Right lobe of liver (tissue), 6 donors: ENCODE measurements at regions not wholly inside any gene's neighbourhood (a gene's known extent, or its start where the extent isn't known, plus 50 kb on each side); places are given as distances from the start of the nearest gene placed in this dataset.
"Not testable (repeated sequence)": the region's sequence is repeated elsewhere in the genome, so short reads cannot be mapped to it uniquely, and the experiment has no call there.

Experiments
- ATAC-seq, 4 donors: fragments of 200-7000 bp; cut with Tn5 transposase; one replicate each; pipeline ENCODE4 v1.9.1; 2020; ENCODE audit warnings: mild to moderate bottlenecking in 4 of 4, moderate library complexity in 4 of 4
- DNase-seq, 3 donors: peaks; one replicate each; pipeline ENCODE4 v3.0.0-alpha.2; 2020
- H3K27ac ChIP-seq, 3 donors: fragments of 200-600 bp; one replicate each; pipeline ENCODE4 v1.8.0; 2022
- H3K27me3 ChIP-seq, 2 donors: fragments of 200-600 bp; one replicate each; pipeline ENCODE4 v1.8.0; 2022
- H3K36me3 ChIP-seq, 4 donors: fragments of 200-600 bp; sonication (generic) in 1 of 4; one replicate each; pipeline versions ENCODE4 v1.5.1 to v1.8.0; 2017 to 2022; ENCODE audit warnings: control low read depth in 1 of 4
- H3K4me1 ChIP-seq, 4 donors: fragments of 200-600 bp; sonication (generic) in 1 of 4; one replicate each; pipeline versions ENCODE4 v1.5.1 to v1.8.0; 2017 to 2022; ENCODE audit warnings: control low read depth in 1 of 4
- H3K4me3 ChIP-seq, 3 donors: fragments of 200-600 bp; one replicate each; pipeline ENCODE4 v1.8.0; 2022
- H3K9me3 ChIP-seq, 4 donors: fragments of 200-600 bp; sonication (generic) in 1 of 4; one replicate each; pipeline versions ENCODE4 v1.5.1 to v1.8.0; 2017 to 2022; ENCODE audit warnings: control low read depth in 1 of 4
- CTCF ChIP-seq, 4 donors: fragments of 200-600 bp in 3 of 4; fragments of 450-650 bp in 1 of 4; IDR thresholded peaks; one replicate each; pipeline versions ENCODE4 v1.5.1 to v1.8.0; 2016 to 2022; ENCODE audit warnings: antibody characterized with exemption in 4 of 4, mild to moderate bottlenecking in 2 of 4
- POLR2A ChIP-seq: fragments of 450-650 bp; IDR thresholded peaks from one replicate; pipeline ENCODE4 v1.6.1; 2017; ENCODE audit warnings: antibody characterized with exemption, mild to moderate bottlenecking
- WGBS: methylation state at CpG from one replicate; pipeline ENCODE4 v1.1.6; 2018; ENCODE audit warnings: low coverage, low lambda C conversion rate; ENCODE audit not compliant: insufficient coverage; ENCODE audit errors: missing lambda C conversion rate; 5-methylcytosine and 5-hydroxymethylcytosine counted together
- intact Hi-C, 2 donors: fragments of 100-400 bp; cut with DNase I; formaldehyde crosslinking; loops; one replicate each; pipeline versions ENCODE4 v1.11.2 to v1.14.1; 2022
- donor health status: DM: no; HTN: yes; CAD: no.
- donor health status: DM: no; HTN: no; CAD: no.
- donor health status: DM: no; HTN: no; CAD: no.
- donor health status: DM: no; HTN: yes; CAD: no.
- donor health status: DM: no; HTN: yes; CAD: no.

GRCh38 chrX:66110112-66110511 is 53.9 kb upstream of the HEPH start:
- 21% methylated on average over 3 of the region's 3 CpGs for WGBS
- ATAC-seq (peak; percentile 60 to 79 (median 74)), DNase-seq (no peak)
- intact Hi-C loops: no loop called here
- Histone ChIP-seq H3K27me3 (peaks cover 0 to 19% of the 10 kb centered on the region in 2 donors), H3K9me3 (no peaks in the 10 kb centered on the region), H3K27ac (no peak overlapping the region), H3K36me3 (no peaks in the 10 kb centered on the region), H3K4me1 (no peaks in the 10 kb centered on the region), H3K4me3 (no peak overlapping the region)
- TF ChIP-seq POLR2A (no peak), CTCF (IDR thresholded peaks at IDR 0.05) (peak; percentile 53 to 64 (median 60))

- H3K27ac ChIP-seq, H3K36me3 ChIP-seq, H3K4me1 ChIP-seq, ATAC-seq, DNase-seq, intact Hi-C loops, H3K9me3 ChIP-seq, H3K4me3 ChIP-seq: not testable (repeated sequence)
- 60% methylated on average over 1 of the region's 4 CpGs for WGBS
- peaks cover 0 to 19% of the 10 kb centered on the region in 2 donors for H3K27me3 ChIP-seq
Measured at GRCh38 chrX:66107860-66108259, 56.2 kb upstream of the HEPH start.

- ATAC-seq, H3K27me3 ChIP-seq, H3K36me3 ChIP-seq, H3K4me3 ChIP-seq, intact Hi-C loops, H3K4me1 ChIP-seq, DNase-seq, H3K27ac ChIP-seq, H3K9me3 ChIP-seq: not testable (repeated sequence)
- 47% methylated on average over 3 of the region's 3 CpGs for WGBS
Measured at GRCh38 chrX:66102398-66102797, 61.6 kb upstream of the HEPH start.

- H3K27me3 ChIP-seq: no peaks in the 10 kb centered on the region
- TF ChIP-seq CTCF (IDR thresholded peaks at IDR 0.05) (no peak), POLR2A (no peak)
- no peaks in the 10 kb centered on the region for H3K36me3 ChIP-seq
- no peak overlapping the region for H3K27ac ChIP-seq
- H3K4me3 ChIP-seq: no peak overlapping the region
- no peaks in the 10 kb centered on the region for H3K4me1 ChIP-seq
- no peak for ATAC-seq
- intact Hi-C loops: no loop called here
- H3K9me3 ChIP-seq: no peaks in the 10 kb centered on the region
- whole genome bisulfite sequencing: 50% methylated on average over 2 of the region's 2 CpGs
- DNase-seq: no peak
Measured at GRCh38 chrX:66098162-66098561, 58.3 kb upstream of the VSIG4 start.

GRCh38 chrX:66096987-66097386 is 57.1 kb upstream of the VSIG4 start:
- ATAC-seq, H3K4me1 ChIP-seq, H3K9me3 ChIP-seq, H3K27ac ChIP-seq, H3K4me3 ChIP-seq, H3K27me3 ChIP-seq, H3K36me3 ChIP-seq, DNase-seq, intact Hi-C loops: not testable (repeated sequence)
- WGBS: 80% methylated on average over 16 of the region's 16 CpGs

GRCh38 chrX:66090004-66090403 is 50.1 kb upstream of the VSIG4 start:
- H3K36me3 ChIP-seq, ATAC-seq, H3K4me3 ChIP-seq, H3K27me3 ChIP-seq, H3K4me1 ChIP-seq, DNase-seq, H3K9me3 ChIP-seq, intact Hi-C loops, H3K27ac ChIP-seq: not testable (repeated sequence)
